ENCODE measurements at regions not wholly inside any gene's neighbourhood (a gene's known extent, or its start where the extent isn't known, plus 50 kb on each side); places are given as distances from the start of the nearest gene placed in this dataset.
A peak's percentile ranks its signal among the peaks of the same experiment; 100 is the strongest.

DNA sequence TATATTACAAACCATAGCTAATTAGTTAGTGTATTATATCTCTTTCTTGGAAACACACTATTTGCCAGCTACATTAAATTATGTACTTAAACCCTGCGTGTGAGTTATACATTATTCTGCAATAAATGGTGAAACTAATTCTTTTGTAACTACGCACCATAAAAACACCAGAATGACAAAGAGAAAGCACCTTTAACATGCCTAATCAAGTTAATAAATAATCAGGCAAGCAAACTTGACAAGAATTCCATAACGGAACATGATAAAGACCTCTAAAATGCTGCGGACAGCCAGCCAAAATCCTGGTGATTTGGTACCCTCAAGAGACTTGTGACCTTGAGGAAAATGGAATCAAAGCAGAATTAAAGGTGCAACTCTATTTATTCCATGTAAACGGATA lies 375.3 kb upstream of the KITLG start:
- Histone ChIP-seq H3K27me3 (ENCODE audit: control insufficient read depth in 5 of 5, insufficient read depth in 4 of 5, low read length in 5 of 5) (no peaks in the 10 kb centered on the region), H3K4me3 (ENCODE audit: low read depth in 1 of 5, low read length in 5 of 5) (no peak overlapping the region), H3K4me1 (ENCODE audit: control insufficient read depth in 5 of 5, insufficient read depth in 5 of 5, low read length in 5 of 5) (peaks cover 0 to 8% (median 0%) of the 10 kb centered on the region in 5 donors), H3K36me3 (ENCODE audit: control insufficient read depth in 5 of 5, insufficient read depth in 5 of 5, low read length in 5 of 5) (no peaks in the 10 kb centered on the region), H3K27ac (ENCODE audit: low read depth, low read length) (no peak overlapping the region), H3K9ac (ENCODE audit: low read length in 5 of 5) (no peak overlapping the region), H3K9me3 (ENCODE audit: control insufficient read depth in 5 of 5, low read length in 5 of 5) (no peaks in the 10 kb centered on the region)

DNA sequence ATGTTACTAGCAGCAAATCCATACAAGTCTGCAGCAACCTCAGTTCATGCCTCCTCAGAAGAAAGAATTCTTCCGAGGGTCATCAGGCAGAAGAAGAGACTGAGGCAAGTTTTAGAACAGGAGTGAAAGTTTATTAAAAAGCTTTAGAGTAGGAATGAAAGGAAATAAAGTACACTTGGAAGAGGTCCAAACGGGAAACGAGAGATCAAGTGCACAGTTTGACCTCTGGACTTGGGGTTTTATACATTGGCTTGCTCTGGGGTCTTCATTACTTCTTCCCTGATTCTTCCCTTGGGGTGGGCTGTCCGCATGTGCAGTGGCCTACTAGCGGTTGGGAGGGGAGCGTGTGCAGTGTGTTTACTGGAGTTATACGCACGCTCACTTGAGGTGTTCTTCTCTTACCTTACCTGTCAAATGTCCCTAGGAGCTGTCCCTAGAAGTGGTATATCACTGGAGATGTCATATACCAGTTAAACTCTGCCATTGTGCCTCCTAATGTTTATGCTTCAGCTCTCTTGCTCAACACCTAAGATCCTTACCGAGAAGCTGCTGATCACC lies 372.8 kb upstream of the KITLG start:
- H3K27ac ChIP-seq (ENCODE audit: low read depth, low read length): no peak overlapping the region
- H3K36me3 ChIP-seq (ENCODE audit: control insufficient read depth in 5 of 5, insufficient read depth in 5 of 5, low read length in 5 of 5): no peaks in the 10 kb centered on the region
- H3K9me3 ChIP-seq (ENCODE audit: control insufficient read depth in 5 of 5, low read length in 5 of 5): no peaks in the 10 kb centered on the region

DNA sequence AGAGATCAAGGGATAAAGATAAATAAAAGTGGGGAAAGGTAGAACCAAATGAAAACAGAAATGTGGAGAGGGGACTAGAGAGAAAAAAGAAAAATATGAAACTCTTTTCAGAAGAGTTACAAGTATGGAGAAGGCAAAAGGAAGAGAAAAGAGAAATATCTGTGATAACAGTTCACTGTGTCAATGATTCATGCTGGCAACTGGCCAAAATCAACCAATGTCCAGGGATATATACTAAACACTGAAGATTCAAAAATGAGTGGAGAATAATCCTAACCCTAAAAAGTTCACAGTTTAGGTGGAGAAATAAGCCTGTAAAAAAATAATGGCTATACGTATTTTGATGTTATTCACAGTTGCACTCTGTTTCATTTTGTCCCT lies 372.3 kb upstream of the KITLG start:
- no peaks in the 10 kb centered on the region for H3K27me3 ChIP-seq (ENCODE audit: control insufficient read depth in 5 of 5, insufficient read depth in 4 of 5, low read length in 5 of 5)

More for the DNA sequence above, 372.8 kb upstream of the KITLG start:
- no peaks in the 10 kb centered on the region for H3K4me1 ChIP-seq (ENCODE audit: control insufficient read depth in 5 of 5, insufficient read depth in 5 of 5, low read length in 5 of 5)
- no peak overlapping the region for H3K4me3 ChIP-seq (ENCODE audit: low read depth in 1 of 5, low read length in 5 of 5)
- H3K9ac ChIP-seq (ENCODE audit: low read length in 5 of 5): no peak overlapping the region
- no peaks in the 10 kb centered on the region for H3K27me3 ChIP-seq (ENCODE audit: control insufficient read depth in 5 of 5, insufficient read depth in 4 of 5, low read length in 5 of 5)

DNA sequence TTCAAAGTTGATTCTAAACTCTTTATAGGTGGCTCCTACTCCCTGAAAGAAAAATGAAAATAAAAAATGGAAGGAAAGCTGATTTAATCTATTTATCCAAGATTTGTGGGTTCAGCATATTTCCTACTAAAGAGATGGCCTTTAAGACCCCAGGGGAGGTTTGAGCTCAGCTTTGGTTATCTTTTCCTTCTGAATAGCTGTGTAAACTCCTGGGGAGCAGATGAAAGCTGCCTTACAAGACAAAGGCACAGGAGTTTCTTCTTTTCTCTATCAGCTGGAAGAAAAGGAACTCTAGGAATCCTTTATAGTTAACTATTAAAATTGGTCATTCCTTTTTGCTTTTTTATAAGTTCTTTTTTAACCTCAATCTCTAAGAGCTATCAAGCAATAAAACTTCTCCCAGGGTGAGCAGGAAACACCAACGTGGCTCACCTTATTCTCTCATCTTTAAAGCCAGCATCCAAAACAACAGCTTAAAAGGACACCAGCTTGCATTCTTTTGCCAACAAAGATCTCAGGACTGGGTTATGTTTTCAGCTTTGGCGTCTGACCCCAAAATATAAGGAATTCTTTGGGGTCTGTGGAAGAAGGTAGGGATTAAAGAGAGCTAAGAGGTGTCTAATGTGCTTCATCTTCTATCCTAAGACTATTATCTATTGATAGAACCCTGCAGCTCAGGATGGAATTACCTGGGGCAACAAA lies 371.7 kb upstream of the KITLG start:
- H3K9ac ChIP-seq (ENCODE audit: low read length in 5 of 5): no peak overlapping the region
- H3K4me3 ChIP-seq (ENCODE audit: low read depth in 1 of 5, low read length in 5 of 5): no peak overlapping the region
- no peaks in the 10 kb centered on the region for H3K27me3 ChIP-seq (ENCODE audit: control insufficient read depth in 5 of 5, insufficient read depth in 4 of 5, low read length in 5 of 5)
- H3K36me3 ChIP-seq (ENCODE audit: control insufficient read depth in 5 of 5, insufficient read depth in 5 of 5, low read length in 5 of 5): no peaks in the 10 kb centered on the region
- no peak overlapping the region for H3K27ac ChIP-seq (ENCODE audit: low read depth, low read length)
- no peaks in the 10 kb centered on the region for H3K9me3 ChIP-seq (ENCODE audit: control insufficient read depth in 5 of 5, low read length in 5 of 5)
- peaks cover 0 to 7% (median 0%) of the 10 kb centered on the region in 5 donors for H3K4me1 ChIP-seq (ENCODE audit: control insufficient read depth in 5 of 5, insufficient read depth in 5 of 5, low read length in 5 of 5)

More for the DNA sequence above, 372.3 kb upstream of the KITLG start:
- peaks cover 0 to 1% (median 0%) of the 10 kb centered on the region in 5 donors for H3K4me1 ChIP-seq (ENCODE audit: control insufficient read depth in 5 of 5, insufficient read depth in 5 of 5, low read length in 5 of 5)
- no peaks in the 10 kb centered on the region for H3K9me3 ChIP-seq (ENCODE audit: control insufficient read depth in 5 of 5, low read length in 5 of 5)
- H3K36me3 ChIP-seq (ENCODE audit: control insufficient read depth in 5 of 5, insufficient read depth in 5 of 5, low read length in 5 of 5): no peaks in the 10 kb centered on the region
- H3K27ac ChIP-seq (ENCODE audit: low read depth, low read length): no peak overlapping the region
- no peak overlapping the region for H3K9ac ChIP-seq (ENCODE audit: low read length in 5 of 5)
- no peak overlapping the region for H3K4me3 ChIP-seq (ENCODE audit: low read depth in 1 of 5, low read length in 5 of 5)

DNA sequence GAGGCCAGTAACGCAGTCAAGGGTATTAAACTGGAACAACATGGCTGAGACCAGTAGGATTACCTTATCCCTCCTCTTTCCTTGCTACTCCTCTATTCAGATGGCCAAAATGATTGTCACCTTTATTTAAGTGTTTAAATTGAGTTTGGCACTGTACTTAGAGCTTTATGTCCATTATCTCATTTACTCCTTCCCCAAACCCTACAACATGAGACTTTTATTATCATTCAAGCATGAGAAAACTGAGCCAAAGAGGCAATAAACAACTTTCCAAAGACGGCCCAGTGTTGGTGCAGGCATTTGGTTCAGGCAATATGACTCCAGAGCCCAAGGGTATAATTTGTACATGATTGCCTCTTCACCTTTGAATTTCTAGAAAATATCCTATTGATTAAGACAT lies 370.9 kb upstream of the KITLG start:
- no peak overlapping the region for H3K9ac ChIP-seq (ENCODE audit: low read length in 5 of 5)
- H3K9me3 ChIP-seq (ENCODE audit: control insufficient read depth in 5 of 5, low read length in 5 of 5): no peaks in the 10 kb centered on the region
- no peaks in the 10 kb centered on the region for H3K36me3 ChIP-seq (ENCODE audit: control insufficient read depth in 5 of 5, insufficient read depth in 5 of 5, low read length in 5 of 5)
- H3K27me3 ChIP-seq (ENCODE audit: control insufficient read depth in 5 of 5, insufficient read depth in 4 of 5, low read length in 5 of 5): no peaks in the 10 kb centered on the region
- H3K27ac ChIP-seq (ENCODE audit: low read depth, low read length): no peak overlapping the region
- peaks cover 0 to 15% (median 5%) of the 10 kb centered on the region in 5 donors for H3K4me1 ChIP-seq (ENCODE audit: control insufficient read depth in 5 of 5, insufficient read depth in 5 of 5, low read length in 5 of 5)
- H3K4me3 ChIP-seq (ENCODE audit: low read depth in 1 of 5, low read length in 5 of 5): no peak overlapping the region

DNA sequence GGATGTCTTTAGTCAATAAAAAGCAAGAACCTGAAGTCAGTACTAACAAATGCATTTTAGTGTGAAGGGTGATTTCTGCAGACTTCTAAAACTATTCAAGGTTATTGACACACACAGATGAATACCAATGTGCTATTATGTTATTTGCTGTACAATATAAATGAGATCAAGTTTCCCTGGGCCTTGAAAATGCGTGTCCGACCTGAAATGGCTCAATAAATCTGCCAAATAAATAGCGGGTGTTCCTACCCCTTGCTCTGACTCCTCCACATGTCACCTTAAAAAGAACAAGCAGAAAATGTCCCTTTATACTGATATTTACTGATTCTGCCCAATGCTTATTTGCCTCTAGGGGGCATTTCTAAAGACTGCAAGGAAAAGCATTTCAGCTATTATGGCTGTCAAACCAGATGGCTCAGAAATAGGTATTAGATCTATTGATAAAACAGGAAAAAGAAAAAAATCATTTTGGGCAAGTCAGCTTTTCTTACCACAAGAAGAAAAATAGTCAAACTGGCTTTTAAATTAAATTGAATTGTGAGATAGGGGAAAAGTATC lies 367.3 kb upstream of the KITLG start:
- no peak overlapping the region for H3K9ac ChIP-seq (ENCODE audit: low read length in 5 of 5)

DNA sequence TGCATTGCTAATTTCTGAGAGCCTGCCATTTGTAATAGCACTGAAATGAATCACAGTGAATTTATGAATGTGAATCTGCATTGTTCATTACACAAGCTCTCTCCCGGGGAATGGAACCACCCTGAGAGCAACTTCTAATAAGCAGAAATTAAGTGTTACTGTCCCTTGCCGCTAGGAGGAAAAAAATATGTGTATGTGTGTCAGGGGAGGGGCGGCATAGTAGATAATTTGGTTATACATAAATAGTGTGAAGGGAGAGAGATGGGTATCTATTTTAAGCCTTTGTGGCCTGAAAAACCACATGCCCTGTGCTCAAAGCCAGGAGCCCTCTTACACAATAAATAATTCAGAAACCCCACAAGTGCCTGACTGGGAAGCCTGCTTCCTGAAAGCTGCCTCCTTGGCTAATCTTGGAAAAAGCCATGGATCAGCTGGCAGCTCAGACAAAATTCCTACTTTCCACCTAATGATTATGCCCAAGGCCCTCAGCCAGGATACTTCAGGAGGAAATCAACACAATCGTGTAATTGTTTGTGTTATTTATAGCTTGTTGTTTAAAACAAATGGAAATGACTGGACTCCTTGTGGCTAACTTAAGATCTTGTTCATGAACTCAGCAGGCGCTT lies 366.2 kb upstream of the KITLG start:
- H3K4me3 ChIP-seq (ENCODE audit: low read depth in 1 of 5, low read length in 5 of 5): no peak overlapping the region
- no peaks in the 10 kb centered on the region for H3K36me3 ChIP-seq (ENCODE audit: control insufficient read depth in 5 of 5, insufficient read depth in 5 of 5, low read length in 5 of 5)
- H3K9me3 ChIP-seq (ENCODE audit: control insufficient read depth in 5 of 5, low read length in 5 of 5): no peaks in the 10 kb centered on the region
- peaks cover 0 to 19% (median 9%) of the 10 kb centered on the region in 5 donors for H3K4me1 ChIP-seq (ENCODE audit: control insufficient read depth in 5 of 5, insufficient read depth in 5 of 5, low read length in 5 of 5)
- peak overlapping the region; percentile 56 for H3K27ac ChIP-seq (ENCODE audit: low read depth, low read length)
- no peaks in the 10 kb centered on the region for H3K27me3 ChIP-seq (ENCODE audit: control insufficient read depth in 5 of 5, insufficient read depth in 4 of 5, low read length in 5 of 5)
- H3K9ac ChIP-seq (ENCODE audit: low read length in 5 of 5): no peak overlapping the region

More for the DNA sequence above, 367.3 kb upstream of the KITLG start:
- Histone ChIP-seq H3K4me3 (ENCODE audit: low read depth in 1 of 5, low read length in 5 of 5) (no peak overlapping the region), H3K36me3 (ENCODE audit: control insufficient read depth in 5 of 5, insufficient read depth in 5 of 5, low read length in 5 of 5) (no peaks in the 10 kb centered on the region), H3K4me1 (ENCODE audit: control insufficient read depth in 5 of 5, insufficient read depth in 5 of 5, low read length in 5 of 5) (peaks cover 0 to 19% (median 9%) of the 10 kb centered on the region in 5 donors), H3K9me3 (ENCODE audit: control insufficient read depth in 5 of 5, low read length in 5 of 5) (no peaks in the 10 kb centered on the region), H3K27me3 (ENCODE audit: control insufficient read depth in 5 of 5, insufficient read depth in 4 of 5, low read length in 5 of 5) (no peaks in the 10 kb centered on the region), H3K27ac (ENCODE audit: low read depth, low read length) (peak overlapping the region; percentile 56)

DNA sequence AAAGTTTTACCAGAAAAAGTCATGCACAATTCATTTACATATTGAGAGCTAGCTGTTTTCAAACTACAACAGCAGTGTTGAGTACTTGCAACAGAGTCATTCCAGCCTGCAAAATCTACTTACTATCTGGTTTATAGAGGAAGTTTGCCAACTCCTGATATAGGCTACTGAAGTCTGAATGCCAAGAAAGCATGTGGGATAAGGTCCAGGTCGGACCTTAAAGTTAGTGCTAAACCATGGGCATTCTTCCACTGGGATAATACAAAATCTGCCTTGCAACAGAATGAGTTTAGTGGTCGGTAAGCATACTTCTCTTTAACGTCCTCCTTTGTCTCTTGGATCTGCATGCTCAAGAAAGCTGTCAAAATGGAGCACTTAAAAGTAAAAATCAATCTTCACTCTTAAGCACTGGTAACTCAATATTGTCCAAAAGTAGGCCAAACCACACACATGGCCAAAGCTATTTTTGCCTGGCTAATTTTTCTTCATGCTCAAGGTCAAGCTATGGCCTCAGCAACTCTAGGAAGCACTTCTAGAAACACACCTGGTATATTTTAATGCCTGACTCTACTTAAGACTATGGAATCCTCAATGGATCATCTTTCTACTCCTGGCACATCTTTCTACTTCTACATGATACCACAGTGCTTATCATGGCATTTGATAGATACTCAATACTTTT lies 364.9 kb upstream of the KITLG start:
- H3K9ac ChIP-seq (ENCODE audit: low read length in 5 of 5): no peak overlapping the region
- H3K4me3 ChIP-seq (ENCODE audit: low read depth in 1 of 5, low read length in 5 of 5): no peak overlapping the region
- no peaks in the 10 kb centered on the region for H3K9me3 ChIP-seq (ENCODE audit: control insufficient read depth in 5 of 5, low read length in 5 of 5)
- H3K4me1 ChIP-seq (ENCODE audit: control insufficient read depth in 5 of 5, insufficient read depth in 5 of 5, low read length in 5 of 5): peaks cover 0 to 19% (median 9%) of the 10 kb centered on the region in 5 donors
- no peaks in the 10 kb centered on the region for H3K36me3 ChIP-seq (ENCODE audit: control insufficient read depth in 5 of 5, insufficient read depth in 5 of 5, low read length in 5 of 5)
- no peak overlapping the region for H3K27ac ChIP-seq (ENCODE audit: low read depth, low read length)
- no peaks in the 10 kb centered on the region for H3K27me3 ChIP-seq (ENCODE audit: control insufficient read depth in 5 of 5, insufficient read depth in 4 of 5, low read length in 5 of 5)

DNA sequence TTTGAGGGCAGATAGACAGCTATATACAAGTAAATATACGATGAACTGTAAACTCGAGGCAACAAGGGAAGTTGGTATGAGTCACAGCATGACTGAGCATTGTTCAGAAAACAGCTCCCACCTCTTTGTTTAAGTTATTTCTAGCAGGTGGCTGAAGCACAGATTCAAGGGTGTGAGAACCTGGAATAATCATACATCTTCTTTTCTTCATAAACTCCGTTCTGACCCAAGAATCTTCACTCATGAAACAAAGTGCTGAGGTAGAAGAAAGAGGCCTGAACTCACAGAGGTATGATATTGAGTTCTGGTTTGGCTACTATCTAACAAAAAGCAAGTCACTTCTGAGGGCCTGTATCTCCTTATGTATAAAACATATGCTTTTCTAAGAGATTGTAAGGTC lies 364.1 kb upstream of the KITLG start:
- peaks cover 0 to 19% (median 9%) of the 10 kb centered on the region in 5 donors for H3K4me1 ChIP-seq (ENCODE audit: control insufficient read depth in 5 of 5, insufficient read depth in 5 of 5, low read length in 5 of 5)
- H3K9me3 ChIP-seq (ENCODE audit: control insufficient read depth in 5 of 5, low read length in 5 of 5): no peaks in the 10 kb centered on the region
- no peak overlapping the region for H3K27ac ChIP-seq (ENCODE audit: low read depth, low read length)
- H3K27me3 ChIP-seq (ENCODE audit: control insufficient read depth in 5 of 5, insufficient read depth in 4 of 5, low read length in 5 of 5): no peaks in the 10 kb centered on the region
- H3K4me3 ChIP-seq (ENCODE audit: low read depth in 1 of 5, low read length in 5 of 5): no peak overlapping the region
- no peaks in the 10 kb centered on the region for H3K36me3 ChIP-seq (ENCODE audit: control insufficient read depth in 5 of 5, insufficient read depth in 5 of 5, low read length in 5 of 5)
- H3K9ac ChIP-seq (ENCODE audit: low read length in 5 of 5): no peak overlapping the region
